Activated CD8-positive, alpha-beta memory T cell treated with anti-CD3 and anti-CD28 coated beads, Interleukin-2, amount 50 U/mL, for 48 hours (primary cell): ENCODE measurements at regions not wholly inside any gene's neighbourhood (a gene's known extent, or its start where the extent isn't known, plus 50 kb on each side); places are given as distances from the start of the nearest gene placed in this dataset.
A peak's percentile ranks its signal among the peaks of the same experiment; 100 is the strongest.
"Not testable (repeated sequence)": the region's sequence is repeated elsewhere in the genome, so short reads cannot be mapped to it uniquely, and the experiment has no call there.

ENCODE experiments used
- DNase-seq: peaks from one replicate; pipeline ENCODE4 v3.0.0-alpha.2; 2020

DNA sequence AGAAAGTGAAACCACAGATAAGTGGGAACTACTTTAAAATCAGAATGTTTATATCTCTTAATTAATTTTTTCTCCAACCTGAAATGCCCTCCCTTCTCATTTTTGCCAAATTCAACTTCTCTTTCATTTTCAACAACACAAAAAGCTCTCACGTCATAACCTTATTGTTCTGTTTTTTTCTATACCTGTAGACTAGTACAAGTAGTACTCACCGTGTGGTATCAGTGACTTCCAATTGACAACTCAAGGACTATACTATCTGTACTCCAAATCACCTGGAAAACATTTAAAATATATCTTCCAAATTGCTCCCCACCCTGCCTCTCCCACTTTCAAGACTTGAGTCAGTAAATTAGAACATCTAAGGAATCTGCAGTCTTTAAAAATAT lies 72.8 kb upstream of the ZNF280D start:
- no peak for DNase-seq

DNA sequence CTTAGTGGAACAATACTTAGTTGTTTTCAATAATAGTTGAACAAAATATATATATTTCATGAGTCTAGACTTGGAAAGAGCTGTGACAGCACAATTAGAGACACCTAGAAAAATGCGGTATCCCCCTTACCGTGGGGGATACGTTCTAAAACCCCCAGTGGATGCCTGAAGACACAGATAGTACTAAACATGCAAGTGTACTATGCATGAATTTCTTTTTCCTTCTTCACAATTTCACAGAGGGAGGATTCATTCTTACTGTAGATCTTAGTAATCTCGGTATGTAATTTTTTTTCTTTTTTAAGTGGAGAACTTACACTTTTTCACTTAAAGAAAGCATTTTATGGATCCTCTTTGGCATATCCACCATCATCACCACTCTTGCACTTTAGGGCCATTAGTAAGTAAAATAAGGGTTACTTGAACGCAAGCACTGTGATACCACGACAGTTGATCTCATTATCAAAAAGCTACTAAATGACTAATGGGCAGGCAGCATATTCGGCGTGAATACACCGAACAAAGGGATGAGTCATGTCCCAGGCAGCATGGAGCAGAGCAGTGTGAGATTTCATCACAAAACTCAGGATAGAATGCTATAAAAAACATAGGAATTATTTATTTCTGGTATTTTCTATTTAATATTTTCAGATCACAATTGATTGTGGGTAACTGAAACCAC lies 72.3 kb upstream of the ZNF280D start:
- DNase-seq, result no peak

DNA sequence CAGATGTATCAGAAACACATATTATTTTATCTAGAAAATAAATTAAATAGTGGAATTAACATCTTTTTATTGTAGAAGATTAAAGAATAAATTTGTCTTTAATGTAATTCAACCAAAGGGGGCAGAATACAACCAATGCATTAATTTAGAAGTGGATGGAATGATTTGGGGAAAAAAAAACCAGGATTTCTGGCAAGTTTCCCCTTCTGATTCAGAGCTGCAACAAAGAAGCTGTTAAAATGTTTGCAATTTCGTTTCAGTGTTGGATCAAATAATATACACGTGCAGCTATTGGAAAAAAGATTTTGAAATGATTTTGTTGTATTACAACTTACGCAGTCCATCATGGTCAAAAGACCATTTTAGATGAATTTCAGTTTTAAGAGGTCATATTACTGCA lies 71.6 kb upstream of the ZNF280D start:
- no peak for DNase-seq

DNA sequence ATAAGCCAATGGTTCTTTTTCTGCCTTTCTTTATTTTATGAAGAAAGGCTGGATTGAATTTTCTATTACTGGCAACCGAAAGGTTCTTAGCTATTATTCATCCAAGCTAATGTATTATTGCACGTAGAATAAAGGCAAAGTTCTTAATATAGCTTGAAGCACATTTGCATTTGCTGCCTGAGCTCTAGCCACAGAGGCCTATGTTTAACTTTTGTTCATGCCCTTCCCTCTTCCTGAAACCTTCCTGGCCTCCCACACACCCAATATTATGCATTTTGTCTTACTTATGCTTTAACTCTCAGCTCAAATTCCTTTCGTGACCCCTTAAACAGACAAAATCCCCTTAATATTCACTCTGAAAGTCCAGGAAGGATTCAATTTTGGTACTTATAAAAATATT lies 71.0 kb upstream of the ZNF280D start:
- DNase-seq, result no peak

DNA sequence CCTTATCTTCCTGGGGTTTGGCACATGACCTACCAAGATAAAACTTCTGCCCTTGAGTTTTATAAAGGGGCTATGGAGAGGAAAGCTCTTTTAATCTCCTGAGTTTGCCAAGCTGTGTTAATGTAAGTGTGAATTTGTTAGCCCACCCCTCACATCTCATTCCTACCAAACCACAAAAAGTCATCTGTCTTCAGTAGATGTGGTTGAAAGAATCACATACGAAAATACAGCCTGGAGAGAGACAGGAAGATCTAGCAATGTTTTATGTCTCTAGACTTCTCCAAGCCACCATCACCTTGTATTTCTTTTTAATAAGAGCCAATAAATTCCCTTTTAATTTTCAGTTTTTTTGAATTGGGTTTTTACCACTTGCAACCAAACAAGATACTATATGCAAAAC lies 68.9 kb upstream of the ZNF280D start:
- DNase-seq, result no peak

DNA sequence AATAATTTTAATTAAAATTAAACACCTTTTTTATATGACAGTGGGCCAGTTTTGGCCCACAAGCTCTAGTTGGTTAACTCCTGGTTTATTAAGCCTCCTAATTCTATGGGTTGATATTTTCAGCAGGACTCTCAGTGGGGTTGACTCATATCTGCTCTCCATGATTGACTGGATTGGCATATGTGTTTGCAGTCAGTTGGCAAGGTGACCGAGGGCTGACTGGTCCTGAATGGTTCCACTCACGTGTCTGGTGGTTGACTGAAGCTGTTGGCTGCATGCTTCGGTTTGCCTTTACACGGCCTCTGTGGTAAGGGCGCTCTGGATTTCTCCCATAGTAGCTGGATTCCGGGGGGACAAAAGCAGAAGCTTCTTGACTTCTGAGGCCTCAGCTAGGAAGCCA lies 65.3 kb upstream of the ZNF280D start:
- peak; percentile 57 for DNase-seq

DNA sequence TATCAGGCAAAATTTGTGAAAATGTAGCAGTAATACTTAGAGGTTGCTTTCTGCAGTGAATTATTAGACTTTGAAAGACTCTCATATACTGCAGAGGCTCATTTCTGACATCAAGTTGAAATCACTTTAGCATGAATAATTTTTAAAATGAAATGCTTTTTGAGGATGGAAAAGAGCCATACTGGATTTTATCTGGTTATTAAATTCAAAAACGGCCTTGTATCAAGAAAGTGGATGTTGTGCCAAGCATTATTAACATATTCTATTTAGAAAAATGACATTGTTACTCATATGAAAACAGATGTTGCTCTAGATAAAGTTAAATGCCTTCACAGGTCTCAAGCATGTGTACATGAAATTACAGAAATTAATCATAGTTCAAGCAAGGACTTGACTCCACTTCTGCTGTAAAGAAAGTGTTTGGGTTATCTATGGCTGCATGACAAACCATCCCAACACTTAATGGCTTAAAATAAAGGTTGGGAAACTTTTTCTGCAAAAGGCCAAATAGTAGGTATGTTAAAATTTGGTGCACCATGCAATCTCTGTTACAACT lies 64.5 kb upstream of the ZNF280D start:
- DNase-seq, result no peak

DNA sequence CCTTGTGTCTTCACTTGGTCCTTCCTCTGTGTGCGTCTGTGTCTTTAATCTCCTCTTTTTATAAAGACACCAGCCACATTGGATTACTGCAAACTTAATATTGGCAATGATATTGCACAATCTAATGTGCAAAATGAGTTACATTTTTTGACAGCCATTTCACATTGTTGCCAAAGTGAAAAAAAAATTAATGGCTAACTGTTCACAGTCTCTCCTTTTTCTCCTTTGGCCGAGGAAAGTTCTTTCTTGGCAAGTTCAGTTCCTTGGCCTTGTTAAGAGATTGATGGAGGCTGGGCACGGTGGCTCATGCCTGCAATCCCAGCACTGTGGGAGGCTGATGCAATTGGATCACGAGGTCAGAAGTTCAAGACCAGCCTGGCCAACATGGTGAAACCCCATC lies 62.2 kb upstream of the ZNF280D start:
- no peak for DNase-seq

DNA sequence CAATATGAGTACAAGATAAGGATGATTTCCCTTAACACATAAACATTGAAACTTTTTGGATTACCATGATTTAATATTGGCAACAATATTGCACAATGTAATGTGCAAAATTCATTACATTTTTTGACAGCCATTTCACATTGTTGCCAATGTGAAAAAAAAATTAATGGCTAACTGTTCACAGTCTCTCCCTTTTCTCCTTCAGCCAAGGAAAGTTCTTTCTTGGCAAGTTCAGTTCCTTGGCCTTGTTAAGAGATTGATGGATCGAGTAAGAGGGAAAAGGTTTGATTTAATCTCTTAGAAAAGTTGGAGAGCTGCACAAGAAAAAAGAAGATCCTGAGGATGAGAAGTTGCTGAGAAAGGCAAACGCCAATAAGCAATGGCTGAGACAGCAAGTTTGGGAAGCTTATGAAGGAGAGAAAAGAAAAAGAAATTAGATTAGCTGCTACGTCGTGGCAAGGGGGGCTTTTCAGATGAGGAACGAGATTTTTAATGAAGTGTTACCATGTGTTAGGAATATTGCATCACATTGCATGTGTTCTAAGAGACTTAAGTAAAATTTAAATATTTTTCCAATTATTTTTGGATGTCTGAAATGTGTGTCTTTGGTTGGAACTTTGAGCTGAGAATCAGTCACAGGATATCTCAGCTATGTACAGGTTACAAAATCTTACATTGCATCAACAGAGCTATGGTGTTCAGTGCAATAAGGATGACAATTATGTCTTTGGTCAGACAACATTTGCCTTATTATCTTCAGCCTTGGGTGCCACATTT lies 61.4 kb upstream of the ZNF280D start:
- DNase-seq, result no peak

DNA sequence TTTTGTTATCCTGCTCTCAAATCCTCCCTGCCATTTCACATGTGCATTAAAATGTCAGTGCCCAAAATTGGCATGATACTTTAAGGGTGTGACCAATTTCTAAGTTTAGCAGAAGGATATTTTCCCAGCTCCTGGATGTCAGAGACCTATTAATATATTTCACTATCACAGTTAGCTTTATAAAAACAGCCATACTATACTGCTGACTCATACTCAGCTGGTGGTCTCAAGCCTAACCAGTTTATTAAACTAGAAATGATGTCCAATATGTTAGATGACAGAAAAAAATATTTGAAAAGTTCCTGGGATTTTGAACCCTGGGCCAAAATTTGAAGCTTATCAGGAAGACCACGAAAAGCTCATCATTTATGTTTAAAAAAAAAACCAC lies 60.9 kb upstream of the ZNF280D start:
- no peak for DNase-seq

DNA sequence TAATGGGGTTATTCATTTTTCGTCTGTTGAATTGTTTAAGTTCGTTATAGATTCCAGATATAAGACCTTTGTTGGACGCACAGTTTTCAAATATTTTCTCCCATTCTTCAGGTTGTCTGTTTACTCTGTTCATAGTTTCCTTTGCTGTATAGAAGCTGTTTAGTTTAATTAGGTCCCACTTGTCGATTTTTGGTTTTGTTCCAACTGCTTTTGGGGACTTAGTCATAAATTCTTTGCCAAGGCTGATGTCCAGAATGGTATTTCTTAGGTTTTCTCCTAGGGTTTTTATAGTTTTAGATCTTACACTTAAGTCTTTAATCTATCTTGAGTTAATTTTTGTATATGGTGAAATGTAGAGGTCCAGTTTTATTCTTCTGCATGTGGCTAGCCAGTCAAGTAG lies 58.9 kb upstream of the ZNF280D start:
- DNase-seq, result no peak

DNA sequence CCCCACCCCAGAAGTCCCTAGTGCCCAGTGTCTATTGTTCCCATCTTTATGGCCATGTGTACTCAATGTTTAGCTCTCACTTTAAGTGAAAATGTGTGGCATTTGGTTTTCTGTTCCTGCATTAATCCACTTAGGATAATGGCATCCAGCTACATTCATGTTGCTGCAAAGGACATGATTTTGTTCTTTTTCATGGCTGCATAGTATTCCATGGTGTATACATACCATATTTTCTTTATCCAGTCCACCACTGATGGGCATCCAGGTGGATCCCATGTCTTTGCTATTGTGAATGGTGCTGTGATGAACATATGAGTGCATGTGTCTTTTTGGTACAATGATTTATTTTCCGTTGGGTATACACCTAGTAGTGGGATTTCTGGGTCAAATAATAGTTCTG lies 58.2 kb upstream of the ZNF280D start:
- not testable (repeated sequence) for DNase-seq

DNA sequence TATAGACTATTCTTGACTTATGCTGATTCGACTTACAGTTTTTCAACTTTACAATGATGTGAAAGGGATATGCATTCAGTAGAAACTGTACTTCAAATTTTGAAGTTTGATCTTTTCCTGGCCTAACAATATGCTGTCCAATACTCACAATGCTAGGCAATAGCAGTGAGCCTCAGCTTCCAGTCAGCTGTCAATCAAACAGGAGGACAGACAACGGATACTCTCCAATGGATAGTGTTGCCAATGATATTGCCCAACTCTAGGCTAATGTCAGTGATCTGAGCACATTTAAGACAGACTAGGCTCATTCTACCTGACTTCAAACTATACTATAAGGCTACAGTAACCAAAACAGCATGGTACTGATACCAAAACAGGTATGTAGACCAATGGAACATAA lies 55.0 kb upstream of the ZNF280D start:
- DNase-seq, result no peak

DNA sequence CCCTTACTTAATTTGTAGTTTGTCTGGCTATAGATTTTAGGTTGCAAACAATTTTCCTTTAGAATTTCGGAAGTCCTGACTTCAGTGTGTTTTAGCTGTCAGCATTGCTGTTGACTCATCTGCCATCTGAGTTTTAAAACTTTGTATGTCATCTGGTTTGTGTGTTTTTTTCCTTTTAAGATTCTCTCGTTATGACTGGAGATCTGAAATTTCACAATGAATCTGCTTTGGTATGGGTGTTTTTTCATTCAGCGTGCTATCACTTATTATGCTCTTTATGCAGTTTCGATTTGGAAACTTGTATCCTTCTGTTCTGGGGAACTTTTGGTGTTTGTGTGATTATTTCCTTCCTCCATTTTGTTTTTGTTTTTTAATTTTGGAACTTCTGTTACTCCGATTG lies 53.7 kb upstream of the ZNF280D start:
- DNase-seq, result no peak

DNA sequence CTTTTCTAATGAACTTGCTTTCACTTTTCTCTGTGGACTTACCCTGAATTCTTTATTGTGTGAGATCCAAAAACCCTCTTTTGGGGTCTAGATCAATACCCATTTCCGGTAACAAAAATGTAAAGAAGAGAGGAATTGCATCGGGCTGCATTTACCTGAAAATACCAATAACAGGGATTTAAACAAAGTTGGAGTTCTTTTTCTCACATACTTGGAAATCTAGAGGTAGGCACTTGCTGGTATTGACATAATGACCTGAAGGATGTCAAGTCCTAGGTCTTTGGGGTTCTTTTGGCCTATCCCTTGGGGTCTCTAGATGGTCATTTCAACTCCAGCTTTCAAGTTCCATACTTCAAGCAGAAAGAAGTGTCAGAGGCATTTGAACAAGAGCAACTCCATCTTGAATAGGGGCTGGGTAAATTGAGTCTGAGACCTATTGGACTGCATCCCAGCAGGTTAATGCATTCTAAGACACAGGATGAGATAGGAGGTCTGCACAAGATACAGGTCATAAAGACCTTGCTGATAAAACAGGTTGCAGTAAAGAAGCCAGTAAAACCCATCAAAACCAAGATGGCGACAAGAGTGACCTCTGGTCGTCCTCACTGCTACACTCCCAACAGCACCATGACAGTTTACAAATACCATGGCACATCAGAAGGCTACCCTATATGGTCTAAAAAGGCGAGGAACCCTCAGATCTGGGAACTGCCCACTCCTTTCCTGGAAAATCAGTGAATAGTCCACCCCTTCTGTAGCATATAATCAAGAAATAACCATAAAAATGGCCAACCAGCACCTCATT lies 50.8 kb upstream of the ZNF280D start:
- DNase-seq, result no peak

DNA sequence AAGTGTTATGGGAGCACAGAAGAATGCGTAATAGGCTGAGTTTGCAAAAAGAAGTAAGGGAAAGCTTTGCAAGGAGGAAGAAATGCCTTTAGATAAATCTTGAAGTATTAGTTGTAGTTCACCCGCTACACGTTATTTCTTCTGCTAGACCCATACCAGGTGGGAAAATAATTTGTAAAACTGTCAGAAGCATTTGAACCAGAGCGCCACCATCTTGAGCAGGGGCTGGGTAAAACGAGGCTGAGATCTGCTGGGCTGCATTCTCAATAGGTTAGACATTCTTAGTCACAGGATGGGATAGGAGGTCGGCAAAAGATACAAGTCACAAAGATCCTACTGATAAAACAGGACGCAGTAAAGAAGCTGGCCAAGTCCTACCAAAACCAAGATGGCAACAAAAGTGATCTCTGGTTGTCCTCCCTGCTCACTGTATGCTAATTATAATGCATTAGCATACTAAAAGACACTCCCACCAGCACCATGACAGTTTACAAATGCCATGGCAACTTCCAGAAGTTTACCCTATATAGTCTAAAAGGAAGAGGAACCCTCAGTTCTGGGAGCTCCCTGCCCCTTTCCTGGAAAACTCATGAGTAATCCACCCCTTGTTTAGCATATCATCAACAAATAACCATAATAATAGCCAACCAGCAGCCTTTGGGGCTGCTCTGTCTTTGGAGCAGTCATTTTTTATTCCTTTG lies 50.0 kb upstream of the ZNF280D start:
- DNase-seq, result no peak
